DOHH2 (cell line): ENCODE measurements at regions not wholly inside any gene's neighbourhood (a gene's known extent, or its start where the extent isn't known, plus 50 kb on each side); places are given as distances from the start of the nearest gene placed in this dataset.

ENCODE experiments used
- H3F3A ChIP-seq: fragments of 200-600 bp; sonication (generic), shearing (Covaris generic); 2 replicates; pipeline ENCODE4 v1.6.0; 2016; ENCODE audit warnings: antibody characterized with exemption, mild to moderate bottlenecking; ENCODE audit not compliant: control insufficient read depth, insufficient read depth
- H3K27ac ChIP-seq: fragments of 200-600 bp; sonication (generic); 2 replicates; pipeline ENCODE4 v1.5.1; 2014; ENCODE audit warnings: low read depth, mild to moderate bottlenecking, low read length, moderate library complexity
- H3K27me3 ChIP-seq: fragments of 200-600 bp; sonication (generic); 2 replicates; pipeline ENCODE4 v1.6.1; 2014; ENCODE audit warnings: mild to moderate bottlenecking, low read length, mixed read lengths; ENCODE audit not compliant: control insufficient read depth
- H3K36me3 ChIP-seq: fragments of 200-600 bp; sonication (generic); 2 replicates; pipeline ENCODE4 v1.6.1; 2014; ENCODE audit warnings: mild to moderate bottlenecking, low read length, moderate library complexity, mixed read lengths; ENCODE audit not compliant: control insufficient read depth
- H3K4me1 ChIP-seq: fragments of 200-600 bp; sonication (generic); 2 replicates; pipeline ENCODE4 v1.6.1; 2014; ENCODE audit warnings: mild to moderate bottlenecking, low read length, mixed read lengths; ENCODE audit not compliant: control insufficient read depth
- H3K4me2 ChIP-seq: fragments of 200-600 bp; sonication (generic); 2 replicates; pipeline ENCODE4 v1.6.0; 2014; ENCODE audit warnings: mild to moderate bottlenecking, low read length, moderate library complexity
- H3K4me3 ChIP-seq: fragments of 200-600 bp; sonication (generic); 2 replicates; pipeline ENCODE4 v1.5.1; 2014; ENCODE audit warnings: mild to moderate bottlenecking, low read length, mixed read lengths
- H3K79me2 ChIP-seq: fragments of 200-600 bp; sonication (generic); 2 replicates; pipeline ENCODE4 v1.6.1; 2014; ENCODE audit warnings: mild to moderate bottlenecking, low read length, mixed read lengths; ENCODE audit not compliant: control insufficient read depth
- H3K9me2 ChIP-seq: fragments of 200-600 bp; sonication (generic); replicated peaks from 2 replicates; pipeline ENCODE4 v1.6.1; 2014; ENCODE audit warnings: mild to moderate bottlenecking, low read length, mixed read lengths; ENCODE audit not compliant: control insufficient read depth
- H3K9me3 ChIP-seq: fragments of 200-600 bp; sonication (generic); 2 replicates; pipeline ENCODE4 v1.6.1; 2014; ENCODE audit warnings: antibody characterized with exemption, low read length, mixed read lengths; ENCODE audit not compliant: control insufficient read depth, insufficient read depth
- H4K20me1 ChIP-seq: fragments of 200-600 bp; sonication (generic); 2 replicates; pipeline ENCODE4 v1.6.0; 2014; ENCODE audit warnings: low read depth, mild to moderate bottlenecking, antibody characterized with exemption, low read length, moderate library complexity; ENCODE audit not compliant: control insufficient read depth, insufficient read depth
- CTCF ChIP-seq: fragments of 200-600 bp; sonication (generic); IDR thresholded peaks from one replicate; pipeline ENCODE4 v1.5.1; 2014; ENCODE audit warnings: antibody characterized with exemption, mild to moderate bottlenecking, low read depth, low read length; ENCODE audit not compliant: poor library complexity, severe bottlenecking
- EZH2phosphoT487 ChIP-seq: fragments of 200-600 bp; sonication (generic); IDR thresholded peaks from 2 replicates; pipeline ENCODE4 v1.6.1; 2017; ENCODE audit warnings: borderline replicate concordance, mild to moderate bottlenecking, antibody characterized with exemption, low read length, moderate library complexity, mixed read lengths

- no peak overlapping the region for H3K4me3 ChIP-seq
- no peaks in the 10 kb centered on the region for H3K9me2 ChIP-seq
- no peaks in the 10 kb centered on the region for H3K36me3 ChIP-seq
- no peaks in the 10 kb centered on the region for H3K79me2 ChIP-seq
- H3K27ac ChIP-seq, result no peak overlapping the region
- TF ChIP-seq EZH2phosphoT487 (no peak), CTCF (no peak)
- no peaks in the 10 kb centered on the region for H3F3A ChIP-seq
- no peaks in the 10 kb centered on the region for H3K9me3 ChIP-seq
- H3K4me2 ChIP-seq, result no peak overlapping the region
- 0 out of 2 replicates have a peak, but pooled peaks cover 2% of the 10 kb centered on the region for H3K27me3 ChIP-seq
- H3K4me1 ChIP-seq, result no peaks in the 10 kb centered on the region
- no peaks in the 10 kb centered on the region for H4K20me1 ChIP-seq
Observed at GRCh38 chr3:176799675-176800074, 397.6 kb downstream of the TBL1XR1 start.

GRCh38 chr3:176798680-176799079 is 398.6 kb downstream of the TBL1XR1 start:
- TF ChIP-seq EZH2phosphoT487 (no peak), CTCF (no peak)
- Histone ChIP-seq H3K4me1 (no peaks in the 10 kb centered on the region), H3K36me3 (no peaks in the 10 kb centered on the region), H3K9me2 (no peaks in the 10 kb centered on the region), H3F3A (no peaks in the 10 kb centered on the region), H3K9me3 (no peaks in the 10 kb centered on the region), H3K27ac (no peak overlapping the region), H3K27me3 (0 out of 2 replicates have a peak, but pooled peaks cover 2% of the 10 kb centered on the region), H3K4me3 (no peak overlapping the region), H3K4me2 (no peak overlapping the region), H4K20me1 (no peaks in the 10 kb centered on the region), H3K79me2 (no peaks in the 10 kb centered on the region)

GRCh38 chr3:176796371-176796770 is 400.9 kb downstream of the TBL1XR1 start:
- Histone ChIP-seq H3K27ac (no peak overlapping the region), H3K4me1 (no peaks in the 10 kb centered on the region)

More at GRCh38 chr3:176796371-176796770, 400.9 kb downstream of the TBL1XR1 start:
- Histone ChIP-seq H3K79me2 (no peaks in the 10 kb centered on the region), H3K4me3 (no peak overlapping the region), H4K20me1 (no peaks in the 10 kb centered on the region), H3K9me2 (no peaks in the 10 kb centered on the region), H3K4me2 (no peak overlapping the region), H3F3A (no peaks in the 10 kb centered on the region), H3K9me3 (no peaks in the 10 kb centered on the region), H3K36me3 (no peaks in the 10 kb centered on the region), H3K27me3 (0 out of 2 replicates have a peak, but pooled peaks cover 2% of the 10 kb centered on the region)
- TF ChIP-seq EZH2phosphoT487 (no peak), CTCF (no peak)
